HepG2 (cell line): ENCODE measurements at regions not wholly inside any gene's neighbourhood (a gene's known extent, or its start where the extent isn't known, plus 50 kb on each side); places are given as distances from the start of the nearest gene placed in this dataset.

Experiments
- ATAC-seq: fragments of 200-7000 bp; cut with Tn5 transposase; 3 replicates; pipeline ENCODE4 v1.9.1; 2020; ENCODE audit warnings: mild to moderate bottlenecking, moderate library complexity
- BruUV-seq: library from RNA; stranded (reverse); fragments of 400-500 nt; replicated peaks from 2 replicates; lab custom pipeline; 2021; lab: Mats Ljungman, UMichigan
- CTCF ChIA-PET: fragments of 300-600 bp; formaldehyde crosslinking; extraction: SDS; loops from one replicate; lab custom pipeline; 2021; ENCODE audit warnings: low total read pairs, inconsistent platforms, low intra/inter-chr PET ratio; lab: Yijun Ruan, JAX
- POLR2A ChIA-PET: fragments of 350-600 bp; sonication (Branson Sonifier 250); formaldehyde crosslinking; loops from one replicate; lab custom pipeline; 2020; ENCODE audit warnings: antibody characterized with exemption, inconsistent platforms; lab: Yijun Ruan, JAX
- DNase-seq: peaks from one replicate; pipeline ENCODE4 v3.0.0-alpha.2; 2015; ENCODE audit warnings: low spot score
- FAIRE-seq: peaks from 3 replicates; lab custom pipeline; 2011; peaks lifted over from hg19 to GRCh38; lab: Jason Lieb, UNC
- H2AFZ ChIP-seq: one replicate; pipeline ENCODE4 v1.6.1; 2011; ENCODE audit warnings: low read length, inconsistent platforms
- H3K27ac ChIP-seq: fragments of 300-600 bp; 3 replicates; pipeline ENCODE4 v1.8.0; 2011; ENCODE audit warnings: mixed run types, mild to moderate bottlenecking, mixed read lengths, low read length, inconsistent platforms; ENCODE audit not compliant: insufficient read depth; ENCODE audit errors: extremely low read length
- H3K27me3 ChIP-seq, 2 experiments: fragments of 200-600 bp in 1 of 2; 2 replicates in 1 of 2; 3 replicates in 1 of 2; pipeline versions ENCODE4 v1.6.0 to v1.8.0; 2011; ENCODE audit warnings: low read length in 2 of 2, mild to moderate bottlenecking in 2 of 2, moderate library complexity in 2 of 2, inconsistent platforms in 1 of 2; ENCODE audit not compliant: insufficient read depth in 2 of 2, control insufficient read depth in 1 of 2
- H3K36me3 ChIP-seq, 2 experiments: fragments of 200-600 bp in 1 of 2; replicated peaks in 1 of 2; 2 replicates in 1 of 2; 3 replicates in 1 of 2; pipeline versions ENCODE4 v1.5.1 to v1.8.0; 2011; ENCODE audit warnings: low read length in 2 of 2, inconsistent platforms in 1 of 2; ENCODE audit not compliant: insufficient read depth in 2 of 2, control insufficient read depth in 1 of 2
- H3K4me1 ChIP-seq: 2 replicates; pipeline ENCODE4 v1.5.1; 2012; ENCODE audit warnings: low read length, inconsistent platforms; ENCODE audit not compliant: insufficient read depth
- H3K4me2 ChIP-seq: 2 replicates; pipeline ENCODE4 v1.6.0; 2011; ENCODE audit warnings: low read depth, low read length, inconsistent platforms
- H3K4me3 ChIP-seq, 3 experiments: fragments of 200-600 bp in 1 of 3; sonication (generic), shearing (Covaris generic) in 1 of 3; replicated peaks in 1 of 3; 2 replicates each; pipeline ENCODE4 v1.5.1; 2011 to 2016; ENCODE audit warnings: low read length in 3 of 3, inconsistent platforms in 2 of 3, low read depth in 2 of 3, mild to moderate bottlenecking in 2 of 3, control low read depth in 1 of 3, mixed read lengths in 1 of 3; ENCODE audit not compliant: insufficient read depth in 1 of 3
- H3K79me2 ChIP-seq: one replicate; pipeline ENCODE4 v1.6.1; 2011; ENCODE audit warnings: low read length, inconsistent platforms; ENCODE audit not compliant: insufficient read depth
- H3K9ac ChIP-seq: 2 replicates; pipeline ENCODE4 v1.6.0; 2011; ENCODE audit warnings: mild to moderate bottlenecking, low read depth, low read length, inconsistent platforms; ENCODE audit not compliant: insufficient read depth
- H3K9me3 ChIP-seq: 2 replicates; pipeline ENCODE4 v1.5.1; 2012; ENCODE audit warnings: mild to moderate bottlenecking, low read length
- H4K20me1 ChIP-seq: 2 replicates; pipeline ENCODE4 v1.6.0; 2011; ENCODE audit warnings: inconsistent platforms, mild to moderate bottlenecking, low read length, moderate library complexity; ENCODE audit not compliant: insufficient read depth
- CENPT ChIP-seq: sonication (generic); formaldehyde crosslinking; IDR thresholded peaks from 2 replicates; pipeline ENCODE4 v1.8.0; 2022; ENCODE audit warnings: low read depth, mild to moderate bottlenecking, moderate library complexity, missing genetic modification reagents
- EEA1 ChIP-seq: sonication (generic); formaldehyde crosslinking; IDR thresholded peaks from 2 replicates; pipeline ENCODE4 v1.5.1; 2020; ENCODE audit warnings: mild to moderate bottlenecking, missing genetic modification reagents, borderline replicate concordance
- HNF4G ChIP-seq, 2 experiments: sonication (generic) in 1 of 2; formaldehyde crosslinking in 1 of 2; IDR thresholded peaks; 2 replicates each; pipeline versions ENCODE4 v1.4.0 to v1.6.1; 2011 to 2020; ENCODE audit warnings: borderline replicate concordance in 2 of 2, low read depth in 2 of 2, mild to moderate bottlenecking in 2 of 2, low read length in 1 of 2, missing genetic modification reagents in 1 of 2, moderate library complexity in 1 of 2
- KMT2A ChIP-seq: sonication (generic); formaldehyde crosslinking; IDR thresholded peaks from 2 replicates; pipeline ENCODE4 v1.4.0; 2020; ENCODE audit warnings: missing genetic modification reagents
- PCBP1 ChIP-seq: fragments of 200-400 bp; formaldehyde crosslinking; IDR thresholded peaks from 2 replicates; pipeline ENCODE4 v1.6.1; 2017; ENCODE audit warnings: mild to moderate bottlenecking, low read depth, low read length, borderline replicate concordance
- PRDM10 ChIP-seq: sonication (generic); formaldehyde crosslinking; IDR thresholded peaks from 2 replicates; pipeline ENCODE4 v1.4.0; 2020; ENCODE audit warnings: low read depth, missing genetic modification reagents
- TAF1 ChIP-seq: sonication (generic); formaldehyde crosslinking; IDR thresholded peaks from 2 replicates; pipeline ENCODE4 v1.4.0; 2020; ENCODE audit warnings: missing genetic modification reagents
- YEATS2 ChIP-seq: sonication (generic); formaldehyde crosslinking; IDR thresholded peaks from 2 replicates; pipeline ENCODE4 v1.4.0; 2020; ENCODE audit warnings: missing genetic modification reagents, borderline replicate concordance
- ZNF556 ChIP-seq: sonication (generic); formaldehyde crosslinking; IDR thresholded peaks from 2 replicates; pipeline ENCODE4 v1.4.0; 2020; ENCODE audit warnings: mild to moderate bottlenecking, missing genetic modification reagents, borderline replicate concordance
- ZNF569 ChIP-seq: sonication (generic); formaldehyde crosslinking; IDR thresholded peaks from 2 replicates; pipeline ENCODE4 v1.5.0; 2020; ENCODE audit warnings: mild to moderate bottlenecking, missing genetic modification reagents, moderate library complexity, borderline replicate concordance
- ZNF597 ChIP-seq: sonication (generic); formaldehyde crosslinking; IDR thresholded peaks from 2 replicates; pipeline ENCODE4 v1.5.0; 2020; ENCODE audit warnings: missing genetic modification reagents
- ZNF800 ChIP-seq: sonication (generic); formaldehyde crosslinking; IDR thresholded peaks from 2 replicates; pipeline ENCODE4 v1.4.0; 2020; ENCODE audit warnings: missing genetic modification reagents
- WGBS: methylation state at CpG from one replicate; pipeline ENCODE4 v1.1.6; 2017; ENCODE audit warnings: low lambda C conversion rate; 5-methylcytosine and 5-hydroxymethylcytosine counted together
- in situ Hi-C: cut with HindIII; loops from 2 replicates; pipeline ENCODE4 v1.10.0; 2017; ENCODE audit warnings: low pct_unique_long_range_greater_than_20kb; ENCODE audit not compliant: extremely low pct_ligation_motif_present
- intact Hi-C: fragments of 100-400 bp; cut with micrococcal nuclease; formaldehyde crosslinking; loops from one replicate; pipeline ENCODE4 v1.10.0; 2022; ENCODE audit not compliant: unreplicated experiment

- H3K9me3 ChIP-seq: peaks cover 7% of the 10 kb centered on the region; the same call in 1 of the 2 replicates
- intact Hi-C loops: no loop called here
- no peaks in the 10 kb centered on the region for H3K79me2 ChIP-seq
- no peak overlapping the region for H3K27ac ChIP-seq
- H3K4me2 ChIP-seq: no peak overlapping the region
- H3K36me3 ChIP-seq: no peaks in the 10 kb centered on the region
- no peaks in the 10 kb centered on the region for H4K20me1 ChIP-seq
- no TSS peak for BruUV-seq
- H3K9ac ChIP-seq: no peak overlapping the region
- DNase-seq (no peak), ATAC-seq (no peak), FAIRE-seq (no peak)
- H3K4me1 ChIP-seq: no peaks in the 10 kb centered on the region
- H3K27me3 ChIP-seq: no peaks in the 10 kb centered on the region
- POLR2A ChIA-PET: no interaction called here
- in situ Hi-C loops: no loop called here
- CTCF ChIA-PET: no interaction called here
- no peak overlapping the region for H2AFZ ChIP-seq
- no peak overlapping the region for H3K4me3 ChIP-seq
- WGBS: 54% methylated on average over 4 of the region's 4 CpGs
- no peak for TF ChIP-seq ZNF597 (CRISPR knock-in tag)
- no peak for TF ChIP-seq YEATS2
- no peak for TF ChIP-seq HNF4G (IDR thresholded peaks at IDR 0.05; ENCODE audit: borderline replicate concordance, low read depth, low read length)
- no peak for TF ChIP-seq HNF4G (CRISPR knock-in tag; IDR thresholded peaks at IDR 0.05; ENCODE audit: borderline replicate concordance, low read depth)
- TF ChIP-seq PCBP1: no peak
- no peak for TF ChIP-seq ZNF800 (CRISPR knock-in tag)
- no peak for TF ChIP-seq ZNF569 (CRISPR knock-in tag)
- no peak for TF ChIP-seq TAF1 (CRISPR knock-in tag)
- no peak for TF ChIP-seq CENPT (CRISPR knock-in tag)
- no peak for TF ChIP-seq EEA1 (CRISPR knock-in tag)
- TF ChIP-seq PRDM10 (CRISPR knock-in tag): no peak
- TF ChIP-seq ZNF556 (CRISPR knock-in tag): no peak
- TF ChIP-seq KMT2A (CRISPR knock-in tag): no peak
Observed at GRCh38 chr3:182105875-182106274, 394.1 kb downstream of the SOX2 start.
